ENCODE measurements at regions not wholly inside any gene's neighbourhood (a gene's known extent, or its start where the extent isn't known, plus 50 kb on each side); places are given as distances from the start of the nearest gene placed in this dataset.
"Not testable (repeated sequence)": the region's sequence is repeated elsewhere in the genome, so short reads cannot be mapped to it uniquely, and the experiment has no call there.

DNA sequence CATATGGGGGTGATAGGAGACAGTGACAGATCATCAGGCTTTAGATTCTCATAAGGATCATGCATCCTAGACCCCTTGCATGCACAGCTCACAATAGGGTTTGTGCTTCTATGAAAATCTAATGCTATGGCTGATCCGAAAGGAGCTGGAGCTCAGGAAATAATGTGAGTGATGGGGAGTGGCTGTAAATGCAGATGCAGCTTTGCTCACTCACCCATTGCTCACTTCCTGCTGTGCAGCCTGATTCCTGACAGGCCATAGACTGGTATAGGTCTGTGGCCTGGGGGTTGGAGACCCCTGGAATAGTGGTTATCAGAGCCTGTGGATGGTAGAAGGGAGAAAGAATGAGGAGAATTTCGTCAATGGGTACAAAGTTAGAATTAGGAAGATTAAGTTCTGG, 2751.1 kb downstream of the ARAP2 start:
- CTCF ChIA-PET: no interaction called here
- TF ChIP-seq, protein P1, sequence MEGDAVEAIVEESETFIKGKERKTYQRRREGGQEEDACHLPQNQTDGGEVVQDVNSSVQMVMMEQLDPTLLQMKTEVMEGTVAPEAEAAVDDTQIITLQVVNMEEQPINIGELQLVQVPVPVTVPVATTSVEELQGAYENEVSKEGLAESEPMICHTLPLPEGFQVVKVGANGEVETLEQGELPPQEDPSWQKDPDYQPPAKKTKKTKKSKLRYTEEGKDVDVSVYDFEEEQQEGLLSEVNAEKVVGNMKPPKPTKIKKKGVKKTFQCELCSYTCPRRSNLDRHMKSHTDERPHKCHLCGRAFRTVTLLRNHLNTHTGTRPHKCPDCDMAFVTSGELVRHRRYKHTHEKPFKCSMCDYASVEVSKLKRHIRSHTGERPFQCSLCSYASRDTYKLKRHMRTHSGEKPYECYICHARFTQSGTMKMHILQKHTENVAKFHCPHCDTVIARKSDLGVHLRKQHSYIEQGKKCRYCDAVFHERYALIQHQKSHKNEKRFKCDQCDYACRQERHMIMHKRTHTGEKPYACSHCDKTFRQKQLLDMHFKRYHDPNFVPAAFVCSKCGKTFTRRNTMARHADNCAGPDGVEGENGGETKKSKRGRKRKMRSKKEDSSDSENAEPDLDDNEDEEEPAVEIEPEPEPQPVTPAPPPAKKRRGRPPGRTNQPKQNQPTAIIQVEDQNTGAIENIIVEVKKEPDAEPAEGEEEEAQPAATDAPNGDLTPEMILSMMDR (IDR thresholded peaks at IDR 0.05; ENCODE audit: insufficient read depth, low read length, missing control alignments): no peak

DNA sequence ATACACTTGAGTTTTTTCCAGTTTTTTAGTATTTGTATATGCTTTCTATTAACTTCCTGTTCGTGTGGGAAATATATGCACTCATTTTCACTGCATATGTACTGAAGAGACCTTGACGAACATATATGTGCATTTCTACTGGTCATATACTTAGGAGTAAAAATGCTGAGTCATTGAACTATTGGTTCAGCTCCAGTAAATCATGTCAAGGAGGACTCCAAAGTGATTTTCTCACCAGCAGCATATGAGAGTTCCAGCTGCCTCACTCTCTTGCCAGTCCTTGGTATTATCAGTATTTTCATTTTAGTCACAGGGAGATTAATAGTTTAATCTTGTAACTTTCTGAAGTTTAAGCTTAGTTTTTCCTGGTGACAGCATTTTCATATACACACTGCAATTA, 2750.2 kb downstream of the ARAP2 start:
- POLR2A ChIA-PET: no interaction called here
- no peak overlapping the region for H3K4me3 ChIP-seq (ENCODE audit: low read depth, low read length)
- TF ChIP-seq, protein P1 (IDR thresholded peaks at IDR 0.05; ENCODE audit: insufficient read depth, low read length, missing control alignments): no peak
- CTCF ChIA-PET: no interaction called here
- no peak for DNase-seq (ENCODE audit: low read depth, low spot score)

More for the DNA sequence above, 2751.1 kb downstream of the ARAP2 start:
- POLR2A ChIA-PET: no interaction called here
- no peak overlapping the region for H3K4me3 ChIP-seq (ENCODE audit: low read depth, low read length)
- DNase-seq (ENCODE audit: low read depth, low spot score): no peak

DNA sequence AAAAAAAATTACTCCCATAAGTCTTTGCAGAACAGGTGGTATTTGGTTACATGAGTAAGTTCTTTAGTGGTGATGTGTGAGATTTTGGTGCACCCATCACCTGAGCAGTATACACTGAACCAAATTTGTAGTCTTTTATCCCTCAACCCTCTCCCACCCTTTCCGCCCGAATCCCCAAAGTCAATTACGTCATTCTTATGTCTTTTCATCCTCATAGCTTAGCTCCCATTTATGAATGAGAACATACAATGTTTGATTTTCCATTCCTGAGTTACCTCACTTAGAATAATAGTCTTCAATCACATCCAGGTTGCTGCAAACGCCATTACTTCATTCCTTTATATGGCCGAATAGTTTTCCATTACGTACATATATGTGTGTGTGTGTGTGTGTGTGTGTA, 2742.7 kb downstream of the ARAP2 start:
- DNase-seq (ENCODE audit: low read depth, low spot score); CTCF ChIA-PET; H3K4me3 ChIP-seq (ENCODE audit: low read depth, low read length); POLR2A ChIA-PET: not testable (repeated sequence)

DNA sequence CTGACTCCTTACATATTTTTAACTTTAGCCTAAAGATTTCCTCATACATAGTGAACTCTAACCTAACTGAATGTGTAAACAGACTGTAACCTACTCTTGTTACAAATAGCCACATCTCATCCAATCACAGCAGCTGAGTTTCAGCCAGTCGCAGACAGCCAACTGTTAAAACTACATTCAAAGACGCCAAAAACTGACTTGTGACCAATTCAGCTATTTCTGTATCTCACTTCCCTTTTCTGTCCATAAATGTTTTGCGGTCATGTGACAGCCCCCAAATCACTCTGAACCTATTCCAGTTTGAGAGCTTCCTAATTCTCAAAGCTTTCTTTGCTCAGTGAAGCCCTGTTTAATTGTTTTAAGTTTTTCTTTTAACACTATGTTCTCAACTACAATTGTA, 2731.9 kb downstream of the ARAP2 start:
- DNase-seq (ENCODE audit: low read depth, low spot score): no peak
- CTCF ChIA-PET: no interaction called here
- POLR2A ChIA-PET: no interaction called here
- H3K4me3 ChIP-seq (ENCODE audit: low read depth, low read length): no peak overlapping the region
- TF ChIP-seq, protein P1 (IDR thresholded peaks at IDR 0.05; ENCODE audit: insufficient read depth, low read length, missing control alignments): no peak

DNA sequence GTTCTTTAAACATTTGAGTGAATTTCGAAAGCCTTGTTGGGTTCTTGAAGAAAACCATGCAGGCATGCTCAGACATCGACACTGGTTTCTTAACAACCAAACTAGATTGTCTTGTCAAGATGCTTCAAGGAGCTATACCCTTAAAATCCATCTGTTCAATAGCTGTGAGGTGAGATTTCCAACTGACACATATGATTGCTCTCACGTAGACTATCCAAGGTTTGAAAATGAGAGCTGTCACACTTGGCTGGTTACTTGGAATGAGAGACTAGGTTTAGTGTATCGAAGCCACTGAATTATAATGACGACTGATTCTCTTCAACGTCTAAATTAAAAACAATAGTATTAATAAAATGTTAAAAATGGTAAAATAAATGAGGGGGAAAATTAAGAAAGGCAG, 2725.5 kb downstream of the ARAP2 start:
- DNase-seq (ENCODE audit: low read depth, low spot score): no peak
- H3K4me3 ChIP-seq (ENCODE audit: low read depth, low read length): no peak overlapping the region
- POLR2A ChIA-PET: no interaction called here
- CTCF ChIA-PET: no interaction called here
- TF ChIP-seq, protein P1 (IDR thresholded peaks at IDR 0.05; ENCODE audit: insufficient read depth, low read length, missing control alignments): no peak

DNA sequence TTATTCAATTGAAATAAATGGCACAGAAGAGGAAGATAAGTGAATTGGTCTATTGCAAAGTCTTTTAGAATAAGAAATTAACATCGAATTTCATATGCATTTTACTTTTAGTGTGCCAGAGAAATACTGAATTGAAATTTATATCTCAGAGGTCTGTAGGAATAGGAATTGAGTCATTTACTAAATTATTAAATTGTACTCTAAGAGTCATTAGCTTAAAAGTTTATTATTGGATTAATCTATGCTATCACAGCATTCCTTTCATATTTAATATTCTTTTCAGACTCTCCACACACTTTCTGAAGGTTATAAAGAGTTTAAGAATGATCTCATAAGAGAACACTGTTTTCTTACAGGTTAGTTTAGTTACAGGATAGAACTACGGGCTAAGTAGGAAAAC, 2711.5 kb downstream of the ARAP2 start:
- DNase-seq (ENCODE audit: low read depth, low spot score): no peak
- ChIA-PET POLR2A (no interaction called here), CTCF (no interaction called here)
- no peak overlapping the region for H3K4me3 ChIP-seq (ENCODE audit: low read depth, low read length)
- TF ChIP-seq, protein P1 (IDR thresholded peaks at IDR 0.05; ENCODE audit: insufficient read depth, low read length, missing control alignments): no peak

DNA sequence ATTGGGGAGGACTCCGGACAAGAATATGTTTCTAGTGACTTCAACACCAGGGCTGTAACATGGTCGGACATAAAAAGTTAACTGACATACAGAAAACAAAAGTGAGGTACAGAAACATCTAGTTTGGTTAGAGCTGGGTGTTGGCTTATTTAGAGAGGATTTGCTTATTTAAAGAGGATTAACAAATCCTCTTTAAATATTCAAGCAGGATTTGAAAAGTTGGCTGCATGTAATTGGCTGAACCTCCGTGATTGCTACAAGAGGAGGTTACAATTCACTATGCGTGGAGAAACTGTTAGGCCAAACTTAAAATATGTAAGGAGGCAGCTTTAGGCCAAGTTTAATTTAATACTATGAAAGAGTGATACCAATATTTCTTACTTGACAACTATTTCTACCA, 2707.4 kb downstream of the ARAP2 start:
- H3K4me3 ChIP-seq (ENCODE audit: low read depth, low read length): no peak overlapping the region
- no peak for DNase-seq (ENCODE audit: low read depth, low spot score)
- TF ChIP-seq, protein P1 (IDR thresholded peaks at IDR 0.05; ENCODE audit: insufficient read depth, low read length, missing control alignments): no peak
- POLR2A ChIA-PET: no interaction called here
- CTCF ChIA-PET: no interaction called here
